ENCODE measurements at regions not wholly inside any gene's neighbourhood (a gene's known extent, or its start where the extent isn't known, plus 50 kb on each side); places are given as distances from the start of the nearest gene placed in this dataset.

GRCh38 chr10:133002685-133003084, 60.3 kb upstream of the CFAP46 start:
- DNase-seq, result no peak

GRCh38 chr10:133001114-133001513, 58.7 kb upstream of the CFAP46 start:
- DNase-seq, result no peak

- no peak for DNase-seq
Measured at GRCh38 chr10:133000648-133001047, 58.3 kb upstream of the CFAP46 start.

GRCh38 chr10:132997517-132998265, 55.3 kb upstream of the CFAP46 start:
- DNase-seq, result no peak

GRCh38 chr10:132996603-132997343, 54.4 kb upstream of the CFAP46 start:
- no peak for DNase-seq

GRCh38 chr10:132995909-132996602, 53.7 kb upstream of the CFAP46 start:
- no peak for DNase-seq

- no peak for DNase-seq
Measured at GRCh38 chr10:132994811-132995210, 52.4 kb upstream of the CFAP46 start.

GRCh38 chr10:132994185-132994796, 51.9 kb upstream of the CFAP46 start:
- no peak for DNase-seq

GRCh38 chr10:132993271-132994184, 51.2 kb upstream of the CFAP46 start:
- no peak for DNase-seq

- no peak for DNase-seq
Measured at GRCh38 chr10:132992433-132993215, 50.3 kb upstream of the CFAP46 start.

All from hematopoietic multipotent progenitor cell treated with erythropoietin and hydrocortisone succinate and interleukin-3 and kit ligand, for 4 days (in vitro differentiated cells).